GM21576 (cell line): ENCODE measurements at regions not wholly inside any gene's neighbourhood (a gene's known extent, or its start where the extent isn't known, plus 50 kb on each side); places are given as distances from the start of the nearest gene placed in this dataset.

Experiments
- ATAC-seq: cut with Tn5 transposase; IDR thresholded peaks from one replicate; pipeline ENCODE4 v1.9.1; 2021; ENCODE audit warnings: mild to moderate bottlenecking, moderate library complexity; ENCODE audit not compliant: unreplicated experiment

- no peak for ATAC-seq
These were observed 127.8 kb downstream of the INHBB start for GRCh38 chr2:120473522-120474271.

GRCh38 chr2:120474486-120474885 lies 128.6 kb downstream of the INHBB start:
- ATAC-seq = no peak

- ATAC-seq = no peak
These were observed 130.2 kb downstream of the INHBB start for GRCh38 chr2:120476141-120476540.

- no peak for ATAC-seq
These were observed 131.3 kb downstream of the INHBB start for GRCh38 chr2:120477198-120477597.

GRCh38 chr2:120477831-120478481 lies 132.0 kb downstream of the INHBB start:
- ATAC-seq = no peak

GRCh38 chr2:120480346-120480902 lies 134.5 kb downstream of the INHBB start:
- no peak for ATAC-seq

- no peak for ATAC-seq
These were observed 135.0 kb downstream of the INHBB start for GRCh38 chr2:120480903-120481445.

GRCh38 chr2:120481446-120482194 lies 135.7 kb downstream of the INHBB start:
- ATAC-seq = no peak

- ATAC-seq = no peak
These were observed 136.4 kb downstream of the INHBB start for GRCh38 chr2:120482334-120482733.

GRCh38 chr2:120483355-120483754 lies 137.4 kb downstream of the INHBB start:
- ATAC-seq = no peak

- ATAC-seq = no peak
These were observed 139.2 kb downstream of the INHBB start for GRCh38 chr2:120485096-120485495.

- ATAC-seq = no peak
These were observed 140.5 kb downstream of the INHBB start for GRCh38 chr2:120486441-120486840.

- ATAC-seq = no peak
These were observed 141.0 kb downstream of the INHBB start for GRCh38 chr2:120486946-120487345.

GRCh38 chr2:120488531-120488930 lies 142.6 kb downstream of the INHBB start:
- no peak for ATAC-seq

- ATAC-seq = no peak
These were observed 143.1 kb downstream of the INHBB start for GRCh38 chr2:120489023-120489422.

GRCh38 chr2:120490091-120490798 lies 144.3 kb downstream of the INHBB start:
- ATAC-seq = no peak

- no peak for ATAC-seq
These were observed 145.2 kb downstream of the INHBB start for GRCh38 chr2:120491111-120491625.

- ATAC-seq = no peak
These were observed 147.3 kb downstream of the INHBB start for GRCh38 chr2:120493231-120493630.

- no peak for ATAC-seq
These were observed 148.5 kb downstream of the INHBB start for GRCh38 chr2:120494446-120494845.

GRCh38 chr2:120495586-120495985 lies 149.7 kb downstream of the INHBB start:
- ATAC-seq = no peak
